HG02852 (cell line): ENCODE measurements at regions not wholly inside any gene's neighbourhood (a gene's known extent, or its start where the extent isn't known, plus 50 kb on each side); places are given as distances from the start of the nearest gene placed in this dataset.
"Not testable (repeated sequence)": the region's sequence is repeated elsewhere in the genome, so short reads cannot be mapped to it uniquely, and the experiment has no call there.

ENCODE experiments used
- ATAC-seq: cut with Tn5 transposase; IDR thresholded peaks from one replicate; pipeline ENCODE4 v1.9.1; 2021; ENCODE audit warnings: mild to moderate bottlenecking, moderate library complexity; ENCODE audit not compliant: unreplicated experiment

- ATAC-seq, result no peak
These were observed 597.1 kb upstream of the USP24 start for GRCh38 chr1:55812281-55812680.

GRCh38 chr1:55808263-55808662 lies 593.1 kb upstream of the USP24 start:
- ATAC-seq, result no peak

- no peak for ATAC-seq
These were observed 588.3 kb upstream of the USP24 start for GRCh38 chr1:55803429-55803828.

- no peak for ATAC-seq
These were observed 586.3 kb upstream of the USP24 start for GRCh38 chr1:55801481-55801880.

- no peak for ATAC-seq
These were observed 585.3 kb upstream of the USP24 start for GRCh38 chr1:55800503-55800902.

- no peak for ATAC-seq
These were observed 578.7 kb upstream of the USP24 start for GRCh38 chr1:55793856-55794255.

GRCh38 chr1:55792870-55793269 lies 577.7 kb upstream of the USP24 start:
- ATAC-seq, result no peak

- no peak for ATAC-seq
These were observed 574.3 kb upstream of the USP24 start for GRCh38 chr1:55789466-55789865.

- no peak for ATAC-seq
These were observed 571.2 kb upstream of the USP24 start for GRCh38 chr1:55786396-55786795.

GRCh38 chr1:55784941-55785450 lies 569.8 kb upstream of the USP24 start:
- not testable (repeated sequence) for ATAC-seq

GRCh38 chr1:55781944-55782482 lies 566.8 kb upstream of the USP24 start:
- no peak for ATAC-seq

- no peak for ATAC-seq
These were observed 565.8 kb upstream of the USP24 start for GRCh38 chr1:55781003-55781402.

- no peak for ATAC-seq
These were observed 562.4 kb upstream of the USP24 start for GRCh38 chr1:55777545-55777944.

GRCh38 chr1:55775007-55775406 lies 559.8 kb upstream of the USP24 start:
- ATAC-seq, result no peak

GRCh38 chr1:55774446-55774845 lies 559.3 kb upstream of the USP24 start:
- ATAC-seq, result no peak

- ATAC-seq, result no peak
These were observed 558.2 kb upstream of the USP24 start for GRCh38 chr1:55773211-55773940.

GRCh38 chr1:55768327-55768952 lies 553.3 kb upstream of the USP24 start:
- no peak for ATAC-seq

- ATAC-seq, result no peak
These were observed 552.0 kb upstream of the USP24 start for GRCh38 chr1:55767171-55767570.

- ATAC-seq, result not testable (repeated sequence)
These were observed 550.3 kb upstream of the USP24 start for GRCh38 chr1:55765505-55765904.

GRCh38 chr1:55751776-55752175 lies 536.6 kb upstream of the USP24 start:
- ATAC-seq, result no peak

GRCh38 chr1:55750628-55750995 lies 535.4 kb upstream of the USP24 start:
- no peak for ATAC-seq

- no peak for ATAC-seq
These were observed 534.9 kb upstream of the USP24 start for GRCh38 chr1:55749975-55750627.
